Common myeloid progenitor, CD34-positive (primary cell): ENCODE measurements at regions not wholly inside any gene's neighbourhood (a gene's known extent, or its start where the extent isn't known, plus 50 kb on each side); places are given as distances from the start of the nearest gene placed in this dataset.

ENCODE experiments used
- CTCF ChIA-PET: fragments of 350-600 bp; sonication (Branson Sonifier 250); formaldehyde crosslinking; loops from one replicate; lab custom pipeline; 2021; ENCODE audit warnings: antibody characterized with exemption; lab: Charles Lee
- POLR2A ChIA-PET: fragments of 350-600 bp; sonication (Branson Sonifier 250); formaldehyde crosslinking; loops from one replicate; lab custom pipeline; 2021; ENCODE audit warnings: antibody characterized with exemption; lab: Charles Lee
- DNase-seq, 3 donors: peaks; one replicate each; pipeline versions ENCODE4 v3.0.0 to v3.0.0-alpha.2; 2013
- H3K27ac ChIP-seq, 2 experiments: 1 replicate in 1 of 2; 2 replicates in 1 of 2; pipeline ENCODE4 v1.7.0; 2013; ENCODE audit warnings: inconsistent platforms in 2 of 2, low read length in 2 of 2, mild to moderate bottlenecking in 2 of 2, low read depth in 1 of 2, moderate library complexity in 1 of 2; ENCODE audit not compliant: severe bottlenecking in 2 of 2, insufficient read depth in 1 of 2, poor library complexity in 1 of 2
- H3K27me3 ChIP-seq, 5 experiments: replicated peaks in 2 of 5; 1 replicate in 3 of 5; 2 replicates in 2 of 5; pipeline versions ENCODE4 v1.6.1 to v1.7.0; 2013; ENCODE audit warnings: low read length in 4 of 5, mild to moderate bottlenecking in 2 of 5, moderate library complexity in 2 of 5, inconsistent platforms in 1 of 5; ENCODE audit not compliant: insufficient read depth in 5 of 5, control insufficient read depth in 4 of 5
- H3K36me3 ChIP-seq, 4 experiments: 1 replicate in 2 of 4; 2 replicates in 2 of 4; pipeline versions ENCODE4 v1.6.1 to v1.7.0; 2013; ENCODE audit warnings: low read length in 3 of 4, control low read depth in 1 of 4, mild to moderate bottlenecking in 1 of 4; ENCODE audit not compliant: control insufficient read depth in 4 of 4, insufficient read depth in 4 of 4
- H3K4me1 ChIP-seq, 4 experiments: 1 replicate in 3 of 4; 2 replicates in 1 of 4; pipeline versions ENCODE4 v1.6.1 to v1.7.1; 2013; ENCODE audit warnings: low read length in 3 of 4, mild to moderate bottlenecking in 3 of 4, control low read depth in 1 of 4, inconsistent platforms in 1 of 4, moderate library complexity in 1 of 4; ENCODE audit not compliant: control insufficient read depth in 4 of 4, insufficient read depth in 4 of 4; ENCODE audit errors: control extremely low read depth in 1 of 4
- H3K4me3 ChIP-seq, 7 experiments: 1 replicate in 4 of 7; 2 replicates in 3 of 7; pipeline versions ENCODE4 v1.5.1 to v1.7.0; 2013; ENCODE audit warnings: mild to moderate bottlenecking in 7 of 7, low read length in 6 of 7, moderate library complexity in 6 of 7, inconsistent platforms in 2 of 7, low read depth in 2 of 7, control low read depth in 1 of 7; ENCODE audit not compliant: insufficient read depth in 4 of 7, control insufficient read depth in 1 of 7; ENCODE audit errors: extremely low read depth in 1 of 7
- H3K9me3 ChIP-seq, 5 experiments: 1 replicate in 4 of 5; 2 replicates in 1 of 5; pipeline versions ENCODE4 v1.6.1 to v1.7.1; 2013; ENCODE audit warnings: low read length in 4 of 5, mild to moderate bottlenecking in 2 of 5, inconsistent platforms in 1 of 5, low read depth in 1 of 5, moderate library complexity in 1 of 5; ENCODE audit not compliant: control insufficient read depth in 4 of 5, insufficient read depth in 2 of 5; ENCODE audit errors: control extremely low read depth in 1 of 5
- WGBS: methylation state at CpG from one replicate; pipeline ENCODE4 v1.1.5; 2013; ENCODE audit not compliant: insufficient coverage; 5-methylcytosine and 5-hydroxymethylcytosine counted together

DNA sequence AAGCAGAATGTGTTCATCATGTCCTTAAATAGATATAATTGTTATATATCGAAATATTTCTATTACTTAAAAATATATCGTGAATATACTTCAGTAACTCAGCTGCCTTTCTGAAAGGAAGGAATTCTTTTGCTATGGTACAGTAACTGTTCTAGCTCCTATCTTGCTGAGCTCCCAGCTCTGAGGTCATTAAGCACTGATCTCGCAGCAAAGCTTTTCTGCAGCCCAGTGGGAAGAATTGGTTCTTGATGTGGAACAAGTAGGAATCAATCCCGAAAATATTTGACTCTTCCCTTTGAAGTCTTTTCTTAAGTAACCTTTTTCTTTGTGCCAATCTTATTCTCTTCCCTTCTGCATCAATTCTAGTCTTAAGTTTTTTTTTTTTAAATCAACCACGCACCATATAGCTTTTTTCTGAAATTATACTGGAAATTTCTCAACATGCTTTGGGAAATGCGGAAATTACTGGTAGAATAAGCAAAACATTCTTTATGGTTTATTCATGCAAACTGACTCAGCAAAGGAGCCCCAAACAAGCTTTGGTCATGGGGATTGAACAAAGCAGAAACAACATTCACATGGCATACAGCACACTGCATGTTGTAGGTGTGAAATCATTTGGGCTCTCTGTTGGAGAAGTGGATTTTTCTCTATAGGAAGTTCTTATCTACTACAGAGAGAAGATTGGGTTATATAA is 428.9 kb upstream of the GNPDA2 start:
- Histone ChIP-seq H3K4me1 (no peaks in the 10 kb centered on the region), H3K36me3 (no peaks in the 10 kb centered on the region), H3K9me3 (no peaks in the 10 kb centered on the region), H3K27ac (no peak overlapping the region), H3K4me3 (no peak overlapping the region), H3K27me3 (no peaks in the 10 kb centered on the region)
- ChIA-PET POLR2A (no interaction called here), CTCF (no interaction called here)
- WGBS, result 100% methylated on average over 2 of the region's 6 CpGs
- no peak for DNase-seq

- Histone ChIP-seq H3K4me1 (no peaks in the 10 kb centered on the region), H3K27ac (no peak overlapping the region), H3K27me3 (no peaks in the 10 kb centered on the region), H3K36me3 (no peaks in the 10 kb centered on the region), H3K9me3 (no peaks in the 10 kb centered on the region), H3K4me3 (no peak overlapping the region)
- no peak for DNase-seq
- CTCF ChIA-PET, result no interaction called here
- POLR2A ChIA-PET, result no interaction called here
- no CpG with 5 or more reads among the region's 1 CpG for WGBS
Observed at GRCh38 chr4:45147866-45148265, 421.5 kb upstream of the GNPDA2 start.

DNA sequence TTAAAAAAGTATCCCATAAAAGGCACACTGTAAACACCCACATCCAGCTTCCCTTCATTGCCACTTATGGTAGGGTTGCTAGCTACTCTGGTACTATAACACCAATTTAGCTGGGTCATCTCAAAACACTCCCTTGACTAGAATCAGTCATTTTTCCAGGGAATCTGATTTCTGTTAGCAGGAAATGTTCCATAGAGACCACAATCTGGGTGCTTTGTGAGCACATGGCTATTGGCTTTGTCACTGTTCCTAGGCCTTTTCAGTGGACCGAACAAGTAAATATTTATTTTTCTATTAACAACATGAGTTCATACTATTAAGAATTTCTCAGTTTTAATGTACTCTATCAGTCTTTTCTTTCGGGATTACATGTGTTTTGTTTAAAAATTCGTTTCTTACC is 404.7 kb upstream of the GNPDA2 start:
- no peaks in the 10 kb centered on the region for H3K4me1 ChIP-seq
- WGBS, result no CpG with 5 or more reads among the region's 3 CpGs
- no peaks in the 10 kb centered on the region for H3K27me3 ChIP-seq
- H3K4me3 ChIP-seq, result no peak overlapping the region
- ChIA-PET POLR2A (no interaction called here), CTCF (no interaction called here)
- H3K9me3 ChIP-seq, result no peaks in the 10 kb centered on the region
- no peak overlapping the region for H3K27ac ChIP-seq
- no peaks in the 10 kb centered on the region for H3K36me3 ChIP-seq
- no peak for DNase-seq

DNA sequence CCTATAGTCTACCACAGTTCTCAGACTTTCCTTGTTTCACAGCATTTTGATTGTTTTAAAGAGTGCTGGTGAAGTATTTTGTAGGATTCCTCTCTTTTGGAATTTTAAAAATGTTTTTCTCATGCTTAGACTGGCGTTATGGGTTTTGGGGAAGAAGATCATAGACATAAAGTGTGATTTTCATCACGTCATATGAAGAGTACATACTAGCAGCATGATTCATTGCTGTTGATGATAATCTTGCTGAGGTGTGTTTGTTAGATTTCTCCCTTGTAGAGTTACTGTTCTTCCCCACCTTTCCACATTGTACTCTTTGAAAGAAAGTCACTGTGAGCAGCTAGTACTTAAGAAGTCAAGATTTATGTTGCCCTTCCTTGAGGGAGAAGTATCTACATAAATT is 396.1 kb upstream of the GNPDA2 start:
- no peaks in the 10 kb centered on the region for H3K36me3 ChIP-seq
- H3K4me1 ChIP-seq, result no peaks in the 10 kb centered on the region
- H3K27ac ChIP-seq, result no peak overlapping the region
- WGBS, result 100% methylated on average over 1 of the region's 2 CpGs
- no peaks in the 10 kb centered on the region for H3K27me3 ChIP-seq
- ChIA-PET CTCF (no interaction called here), POLR2A (no interaction called here)
- H3K9me3 ChIP-seq, result no peaks in the 10 kb centered on the region
- no peak for DNase-seq
- no peak overlapping the region for H3K4me3 ChIP-seq

DNA sequence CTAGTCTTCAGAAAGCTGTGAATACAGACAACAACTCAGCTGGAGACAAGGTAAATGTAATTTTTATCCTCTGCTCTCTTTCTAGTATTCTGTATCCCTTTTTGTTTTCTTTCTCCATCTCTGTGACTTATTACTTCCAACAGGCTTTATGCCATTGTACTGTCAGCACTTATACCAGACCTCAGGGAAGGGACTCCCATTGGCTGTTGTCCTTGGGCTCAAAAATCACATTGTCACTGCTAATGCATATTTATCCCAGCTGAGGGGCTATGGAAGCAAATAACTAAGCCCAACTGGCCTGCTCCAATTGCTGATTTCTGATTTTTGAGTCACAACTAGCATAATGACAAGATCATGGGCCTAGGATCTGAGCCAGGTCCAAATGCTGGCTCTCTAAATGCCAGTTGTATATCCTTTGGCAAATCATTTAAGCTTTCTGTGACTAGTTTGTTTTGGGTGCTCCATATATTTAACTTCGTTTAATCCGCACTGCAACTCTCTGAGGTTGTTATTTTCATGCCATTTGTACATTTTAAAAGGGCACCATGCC is 395.1 kb upstream of the GNPDA2 start:
- Histone ChIP-seq H3K27me3 (no peaks in the 10 kb centered on the region), H3K27ac (no peak overlapping the region), H3K4me1 (no peaks in the 10 kb centered on the region), H3K9me3 (no peaks in the 10 kb centered on the region), H3K36me3 (no peaks in the 10 kb centered on the region), H3K4me3 (no peak overlapping the region)
- CTCF ChIA-PET, result no interaction called here
- POLR2A ChIA-PET, result no interaction called here
- no peak for DNase-seq
- 100% methylated on average over 1 of the region's 2 CpGs for whole genome bisulfite sequencing

DNA sequence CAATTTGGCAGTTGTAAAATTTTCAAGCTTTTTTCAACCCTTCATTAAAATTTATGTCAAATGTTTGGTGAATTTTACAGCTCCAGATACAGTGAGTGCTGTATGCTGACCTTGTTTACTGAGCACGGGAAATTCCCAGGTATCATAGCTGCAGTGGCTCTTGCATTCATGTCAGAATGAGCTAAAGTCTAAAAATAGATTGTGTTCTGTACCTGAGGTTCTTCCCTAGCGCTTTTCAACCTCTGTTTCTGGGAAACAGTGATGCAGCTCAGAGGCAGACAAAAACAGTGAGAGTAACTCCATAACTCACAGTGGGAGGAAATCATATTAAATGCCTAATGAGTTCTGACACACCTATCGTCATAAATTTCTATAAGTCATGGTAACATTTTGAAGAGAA is 393.8 kb upstream of the GNPDA2 start:
- ChIA-PET CTCF (no interaction called here), POLR2A (no interaction called here)
- DNase-seq, result no peak
- Histone ChIP-seq H3K27me3 (no peaks in the 10 kb centered on the region), H3K27ac (no peak overlapping the region), H3K4me3 (no peak overlapping the region), H3K9me3 (no peaks in the 10 kb centered on the region), H3K36me3 (no peaks in the 10 kb centered on the region), H3K4me1 (no peaks in the 10 kb centered on the region)
- 90% methylated on average over 2 of the region's 3 CpGs for WGBS

GRCh38 chr4:45119376-45119775 is 393.0 kb upstream of the GNPDA2 start:
- Histone ChIP-seq H3K36me3 (no peaks in the 10 kb centered on the region), H3K9me3 (no peaks in the 10 kb centered on the region), H3K4me3 (no peak overlapping the region), H3K27me3 (no peaks in the 10 kb centered on the region), H3K4me1 (no peaks in the 10 kb centered on the region), H3K27ac (no peak overlapping the region)
- DNase-seq, result no peak
- POLR2A ChIA-PET, result no interaction called here
- CTCF ChIA-PET, result no interaction called here
- 80% methylated on average over 1 of the region's 1 CpG for WGBS
